OCI-LY1 (cell line): ENCODE measurements at regions not wholly inside any gene's neighbourhood (a gene's known extent, or its start where the extent isn't known, plus 50 kb on each side); places are given as distances from the start of the nearest gene placed in this dataset.

Experiments
- H2AFZ ChIP-seq: fragments of 200-600 bp; sonication (generic), shearing (Covaris generic); 2 replicates; pipeline ENCODE4 v1.6.0; 2014; ENCODE audit warnings: antibody characterized with exemption, mild to moderate bottlenecking, low read length
- H3F3A ChIP-seq: fragments of 200-600 bp; sonication (generic), shearing (Covaris generic); 2 replicates; pipeline ENCODE4 v1.6.0; 2014; ENCODE audit warnings: mild to moderate bottlenecking, antibody characterized with exemption, low read length, moderate library complexity; ENCODE audit not compliant: insufficient read depth
- H3K27ac ChIP-seq: fragments of 200-600 bp; sonication (generic); 2 replicates; pipeline ENCODE4 v1.5.1; 2014; ENCODE audit warnings: low read length, mixed run types, mild to moderate bottlenecking, low read depth; ENCODE audit not compliant: poor library complexity, severe bottlenecking
- H3K27me3 ChIP-seq: fragments of 200-600 bp; sonication (generic); 2 replicates; pipeline ENCODE4 v1.6.0; 2014; ENCODE audit warnings: antibody characterized with exemption, mild to moderate bottlenecking, low read length, moderate library complexity; ENCODE audit not compliant: insufficient read depth
- H3K36me3 ChIP-seq: fragments of 200-600 bp; sonication (generic); 2 replicates; pipeline ENCODE4 v1.6.1; 2014; ENCODE audit warnings: mild to moderate bottlenecking, antibody characterized with exemption, low read length, moderate library complexity, mixed read lengths; ENCODE audit not compliant: insufficient read depth
- H3K4me1 ChIP-seq: fragments of 200-600 bp; sonication (generic); 2 replicates; pipeline ENCODE4 v1.5.1; 2014; ENCODE audit warnings: mild to moderate bottlenecking, low read length, moderate library complexity; ENCODE audit not compliant: insufficient read depth, severe bottlenecking
- H3K4me2 ChIP-seq: fragments of 200-600 bp; sonication (generic), shearing (Covaris generic); 2 replicates; pipeline ENCODE4 v1.6.1; 2014; ENCODE audit warnings: low read length
- H3K4me3 ChIP-seq: fragments of 200-600 bp; sonication (generic); 2 replicates; pipeline ENCODE4 v1.5.1; 2014; ENCODE audit warnings: low read length, low read depth, mild to moderate bottlenecking, mixed read lengths; ENCODE audit not compliant: poor library complexity, severe bottlenecking
- H3K79me2 ChIP-seq: fragments of 200-600 bp; shearing (Covaris generic); 2 replicates; pipeline ENCODE4 v1.6.1; 2016; ENCODE audit warnings: mixed run types, low read length, mixed read lengths; ENCODE audit not compliant: insufficient read depth
- H3K9ac ChIP-seq: fragments of 200-600 bp; sonication (generic), shearing (Covaris generic); 2 replicates; pipeline ENCODE4 v1.6.1; 2014; ENCODE audit warnings: mild to moderate bottlenecking, low read length, mixed read lengths
- H3K9me2 ChIP-seq: fragments of 200-600 bp; sonication (generic), shearing (Covaris generic); 2 replicates; pipeline ENCODE4 v1.6.1; 2014; ENCODE audit warnings: low read depth, mild to moderate bottlenecking, low read length, mixed read lengths
- H3K9me3 ChIP-seq: fragments of 200-600 bp; shearing (Covaris generic); 2 replicates; pipeline ENCODE4 v1.6.1; 2014; ENCODE audit warnings: low read length, mixed read lengths
- H4K20me1 ChIP-seq: fragments of 200-600 bp; sonication (generic), shearing (Covaris generic); 2 replicates; pipeline ENCODE4 v1.6.0; 2016; ENCODE audit warnings: mild to moderate bottlenecking, low read length; ENCODE audit not compliant: insufficient read depth
- CTCF ChIP-seq: fragments of 200-600 bp; sonication (generic), shearing (Covaris generic); IDR thresholded peaks from 2 replicates; pipeline ENCODE4 v1.5.1; 2017; ENCODE audit warnings: mild to moderate bottlenecking, antibody characterized with exemption, low read length, moderate library complexity, mixed read lengths
- EZH2 ChIP-seq: fragments of 200-600 bp; sonication (generic), shearing (Covaris generic); IDR thresholded peaks from 2 replicates; pipeline ENCODE4 v1.8.0; 2017; ENCODE audit warnings: borderline replicate concordance, mixed run types, mild to moderate bottlenecking, antibody characterized with exemption, low read length, moderate library complexity, mixed read lengths

- Histone ChIP-seq H3F3A (no peaks in the 10 kb centered on the region), H2AFZ (no peak overlapping the region)
Observed at GRCh38 chr19:28898249-28898648, 314.7 kb downstream of the UQCRFS1 start.

GRCh38 chr19:28889941-28890670 is 322.8 kb downstream of the UQCRFS1 start:
- H3K36me3 ChIP-seq, result no peaks in the 10 kb centered on the region
- no peaks in the 10 kb centered on the region; the same call in 1 of the 2 replicates for H3K27me3 ChIP-seq
- no peak for TF ChIP-seq CTCF
- TF ChIP-seq EZH2, result no peak
- no peaks in the 10 kb centered on the region for H3K79me2 ChIP-seq
- H3K4me1 ChIP-seq, result no peaks in the 10 kb centered on the region
- no peak overlapping the region for H3K4me3 ChIP-seq
- H3K9me3 ChIP-seq, result no peaks in the 10 kb centered on the region
- no peaks in the 10 kb centered on the region for H4K20me1 ChIP-seq
- no peak overlapping the region for H3K27ac ChIP-seq
- H3K4me2 ChIP-seq, result no peak overlapping the region
- H3F3A ChIP-seq, result no peaks in the 10 kb centered on the region
- no peak overlapping the region for H3K9ac ChIP-seq
- H2AFZ ChIP-seq, result no peak overlapping the region
- no peaks in the 10 kb centered on the region for H3K9me2 ChIP-seq

More at GRCh38 chr19:28898249-28898648, 314.7 kb downstream of the UQCRFS1 start:
- no peaks in the 10 kb centered on the region for H3K4me1 ChIP-seq
- H3K4me2 ChIP-seq, result no peak overlapping the region
- TF ChIP-seq EZH2 (no peak), CTCF (no peak)
- H3K27ac ChIP-seq, result no peak overlapping the region
- no peaks in the 10 kb centered on the region for H3K9me3 ChIP-seq
- no peaks in the 10 kb centered on the region for H3K27me3 ChIP-seq
- no peaks in the 10 kb centered on the region for H3K36me3 ChIP-seq
- H3K4me3 ChIP-seq, result no peak overlapping the region
- no peak overlapping the region for H3K9ac ChIP-seq
- no peaks in the 10 kb centered on the region for H4K20me1 ChIP-seq
- H3K9me2 ChIP-seq, result no peaks in the 10 kb centered on the region
- no peaks in the 10 kb centered on the region for H3K79me2 ChIP-seq

- Histone ChIP-seq H3K9me2 (no peaks in the 10 kb centered on the region), H3K27me3 (no peaks in the 10 kb centered on the region; the same call in 1 of the 2 replicates), H3K4me3 (no peak overlapping the region), H3K79me2 (no peaks in the 10 kb centered on the region), H3K4me1 (no peaks in the 10 kb centered on the region), H3K4me2 (no peak overlapping the region), H3F3A (no peaks in the 10 kb centered on the region), H3K9me3 (no peaks in the 10 kb centered on the region), H4K20me1 (no peaks in the 10 kb centered on the region), H3K27ac (no peak overlapping the region), H3K36me3 (no peaks in the 10 kb centered on the region), H2AFZ (no peak overlapping the region), H3K9ac (no peak overlapping the region)
- TF ChIP-seq EZH2 (no peak), CTCF (no peak)
Observed at GRCh38 chr19:28887920-28888618, 324.9 kb downstream of the UQCRFS1 start.
